HepG2 (cell line): ENCODE measurements at regions not wholly inside any gene's neighbourhood (a gene's known extent, or its start where the extent isn't known, plus 50 kb on each side); places are given as distances from the start of the nearest gene placed in this dataset.

Source experiments
- ATAC-seq: fragments of 200-7000 bp; cut with Tn5 transposase; 3 replicates; pipeline ENCODE4 v1.9.1; 2020; ENCODE audit warnings: mild to moderate bottlenecking, moderate library complexity
- BruUV-seq: library from RNA; stranded (reverse); fragments of 400-500 nt; replicated peaks from 2 replicates; lab custom pipeline; 2021; lab: Mats Ljungman, UMichigan
- CTCF ChIA-PET: fragments of 300-600 bp; formaldehyde crosslinking; extraction: SDS; loops from one replicate; lab custom pipeline; 2021; ENCODE audit warnings: low total read pairs, inconsistent platforms, low intra/inter-chr PET ratio; lab: Yijun Ruan, JAX
- POLR2A ChIA-PET: fragments of 350-600 bp; sonication (Branson Sonifier 250); formaldehyde crosslinking; loops from one replicate; lab custom pipeline; 2020; ENCODE audit warnings: antibody characterized with exemption, inconsistent platforms; lab: Yijun Ruan, JAX
- DNase-seq: peaks from one replicate; pipeline ENCODE4 v3.0.0-alpha.2; 2015; ENCODE audit warnings: low spot score
- FAIRE-seq: peaks from 3 replicates; lab custom pipeline; 2011; peaks lifted over from hg19 to GRCh38; lab: Jason Lieb, UNC
- H2AFZ ChIP-seq: one replicate; pipeline ENCODE4 v1.6.1; 2011; ENCODE audit warnings: low read length, inconsistent platforms
- H3K27ac ChIP-seq: fragments of 300-600 bp; 3 replicates; pipeline ENCODE4 v1.8.0; 2011; ENCODE audit warnings: mixed run types, mild to moderate bottlenecking, mixed read lengths, low read length, inconsistent platforms; ENCODE audit not compliant: insufficient read depth; ENCODE audit errors: extremely low read length
- H3K27me3 ChIP-seq, 2 experiments: fragments of 200-600 bp in 1 of 2; 2 replicates in 1 of 2; 3 replicates in 1 of 2; pipeline versions ENCODE4 v1.6.0 to v1.8.0; 2011; ENCODE audit warnings: low read length in 2 of 2, mild to moderate bottlenecking in 2 of 2, moderate library complexity in 2 of 2, inconsistent platforms in 1 of 2; ENCODE audit not compliant: insufficient read depth in 2 of 2, control insufficient read depth in 1 of 2
- H3K36me3 ChIP-seq, 2 experiments: fragments of 200-600 bp in 1 of 2; replicated peaks in 1 of 2; 2 replicates in 1 of 2; 3 replicates in 1 of 2; pipeline versions ENCODE4 v1.5.1 to v1.8.0; 2011; ENCODE audit warnings: low read length in 2 of 2, inconsistent platforms in 1 of 2; ENCODE audit not compliant: insufficient read depth in 2 of 2, control insufficient read depth in 1 of 2
- H3K4me1 ChIP-seq: 2 replicates; pipeline ENCODE4 v1.5.1; 2012; ENCODE audit warnings: low read length, inconsistent platforms; ENCODE audit not compliant: insufficient read depth
- H3K4me2 ChIP-seq: 2 replicates; pipeline ENCODE4 v1.6.0; 2011; ENCODE audit warnings: low read depth, low read length, inconsistent platforms
- H3K4me3 ChIP-seq, 3 experiments: fragments of 200-600 bp in 1 of 3; sonication (generic), shearing (Covaris generic) in 1 of 3; replicated peaks in 1 of 3; 2 replicates each; pipeline ENCODE4 v1.5.1; 2011 to 2016; ENCODE audit warnings: low read length in 3 of 3, inconsistent platforms in 2 of 3, low read depth in 2 of 3, mild to moderate bottlenecking in 2 of 3, control low read depth in 1 of 3, mixed read lengths in 1 of 3; ENCODE audit not compliant: insufficient read depth in 1 of 3
- H3K79me2 ChIP-seq: one replicate; pipeline ENCODE4 v1.6.1; 2011; ENCODE audit warnings: low read length, inconsistent platforms; ENCODE audit not compliant: insufficient read depth
- H3K9ac ChIP-seq: 2 replicates; pipeline ENCODE4 v1.6.0; 2011; ENCODE audit warnings: mild to moderate bottlenecking, low read depth, low read length, inconsistent platforms; ENCODE audit not compliant: insufficient read depth
- H3K9me3 ChIP-seq: 2 replicates; pipeline ENCODE4 v1.5.1; 2012; ENCODE audit warnings: mild to moderate bottlenecking, low read length
- H4K20me1 ChIP-seq: 2 replicates; pipeline ENCODE4 v1.6.0; 2011; ENCODE audit warnings: inconsistent platforms, mild to moderate bottlenecking, low read length, moderate library complexity; ENCODE audit not compliant: insufficient read depth
- ARID2 ChIP-seq: sonication (generic); formaldehyde crosslinking; IDR thresholded peaks from 2 replicates; pipeline ENCODE4 v1.8.1; 2022; ENCODE audit warnings: mild to moderate bottlenecking, missing genetic modification reagents, borderline replicate concordance
- GPN1 ChIP-seq: sonication (generic); formaldehyde crosslinking; IDR thresholded peaks from 2 replicates; pipeline ENCODE4 v1.5.1; 2020; ENCODE audit warnings: missing genetic modification reagents, borderline replicate concordance
- HMGA1 ChIP-seq: sonication (generic); formaldehyde crosslinking; conservative IDR thresholded peaks from 2 replicates; pipeline ENCODE4 v1.4.0; 2020; ENCODE audit warnings: missing genetic modification reagents
- HNRNPUL1 ChIP-seq: fragments of 200-400 bp; formaldehyde crosslinking; IDR thresholded peaks from 2 replicates; pipeline ENCODE4 v1.6.1; 2017; ENCODE audit warnings: low read depth, mild to moderate bottlenecking, low read length, moderate library complexity
- KAT2B ChIP-seq: fragments of 150-350 bp; IDR thresholded peaks from 2 replicates; pipeline ENCODE4 v1.6.1; 2014; ENCODE audit warnings: low read depth, low read length, borderline replicate concordance
- MAFF ChIP-seq: IDR thresholded peaks from 2 replicates; pipeline ENCODE4 v1.6.1; 2011; ENCODE audit warnings: low read depth, low read length, improper control_type of control experiment
- MAFK ChIP-seq, 2 experiments: IDR thresholded peaks in 1 of 2; conservative IDR thresholded peaks in 1 of 2; 2 replicates each; pipeline ENCODE4 v1.6.1; 2011; ENCODE audit warnings: improper control_type of control experiment in 2 of 2, low read length in 2 of 2
- PHF20 ChIP-seq: sonication (generic); formaldehyde crosslinking; IDR thresholded peaks from 2 replicates; pipeline ENCODE4 v1.5.0; 2020; ENCODE audit warnings: mild to moderate bottlenecking, missing genetic modification reagents
- REL ChIP-seq: sonication (generic); formaldehyde crosslinking; conservative IDR thresholded peaks from 2 replicates; pipeline ENCODE4 v1.8.0; 2022; ENCODE audit warnings: mild to moderate bottlenecking, missing genetic modification reagents, moderate library complexity
- ZNF30 ChIP-seq: sonication (generic); formaldehyde crosslinking; IDR thresholded peaks from 2 replicates; pipeline ENCODE4 v1.5.0; 2020; ENCODE audit warnings: mild to moderate bottlenecking, missing genetic modification reagents
- ZNF343 ChIP-seq: sonication (generic); formaldehyde crosslinking; IDR thresholded peaks from 2 replicates; pipeline ENCODE4 v1.4.0; 2020; ENCODE audit warnings: mild to moderate bottlenecking, missing genetic modification reagents
- ZNF543 ChIP-seq: sonication (generic); formaldehyde crosslinking; IDR thresholded peaks from 2 replicates; pipeline ENCODE4 v1.4.0; 2020; ENCODE audit warnings: mild to moderate bottlenecking, missing genetic modification reagents
- in situ Hi-C: cut with HindIII; loops from 2 replicates; pipeline ENCODE4 v1.10.0; 2017; ENCODE audit warnings: low pct_unique_long_range_greater_than_20kb; ENCODE audit not compliant: extremely low pct_ligation_motif_present
- intact Hi-C: fragments of 100-400 bp; cut with micrococcal nuclease; formaldehyde crosslinking; loops from one replicate; pipeline ENCODE4 v1.10.0; 2022; ENCODE audit not compliant: unreplicated experiment
- TF ChIP-seq, protein P1 (sequence below): sonication (generic); formaldehyde crosslinking; IDR thresholded peaks from 2 replicates; pipeline ENCODE4 v1.4.0; 2020; ENCODE audit warnings: mild to moderate bottlenecking, missing genetic modification reagents
- TF ChIP-seq, protein P2 (sequence below): sonication (generic); formaldehyde crosslinking; IDR thresholded peaks from 2 replicates; pipeline ENCODE4 v1.5.0; 2020; ENCODE audit warnings: mild to moderate bottlenecking, missing genetic modification reagents
- TF ChIP-seq, protein P3 (sequence below): sonication (generic); formaldehyde crosslinking; IDR thresholded peaks from 2 replicates; pipeline ENCODE4 v1.8.0; 2023; ENCODE audit warnings: mild to moderate bottlenecking, missing genetic modification reagents

DNA sequence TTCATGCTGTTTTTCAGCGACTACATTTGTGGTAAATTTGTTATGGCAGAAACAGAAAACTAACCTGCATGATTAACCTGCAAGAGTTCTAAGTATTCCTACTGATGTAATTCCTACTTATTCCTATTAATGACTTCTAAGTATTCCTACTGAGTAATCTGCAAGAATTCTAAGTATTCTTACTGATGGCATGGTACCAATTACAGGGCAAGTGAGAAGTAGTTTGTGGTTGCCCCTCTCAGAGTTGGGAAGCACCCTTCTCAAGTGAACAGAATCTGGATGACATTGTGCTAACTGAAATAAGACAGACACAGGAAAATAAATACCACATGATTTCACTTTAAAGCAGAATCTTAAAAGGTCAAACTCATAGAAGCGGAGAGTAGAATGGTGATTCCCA lies 100.9 kb upstream of the CPNE8 start (continued):
- no peak for TF ChIP-seq HMGA1 (CRISPR knock-in tag)
- TF ChIP-seq ZNF543 = no peak
- TF ChIP-seq ZNF343 (CRISPR knock-in tag) = no peak
- no peak for TF ChIP-seq GPN1 (CRISPR knock-in tag)
- TF ChIP-seq, protein P1, sequence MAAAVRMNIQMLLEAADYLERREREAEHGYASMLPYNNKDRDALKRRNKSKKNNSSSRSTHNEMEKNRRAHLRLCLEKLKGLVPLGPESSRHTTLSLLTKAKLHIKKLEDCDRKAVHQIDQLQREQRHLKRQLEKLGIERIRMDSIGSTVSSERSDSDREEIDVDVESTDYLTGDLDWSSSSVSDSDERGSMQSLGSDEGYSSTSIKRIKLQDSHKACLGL (CRISPR knock-in tag) = no peak
- TF ChIP-seq, protein P2, sequence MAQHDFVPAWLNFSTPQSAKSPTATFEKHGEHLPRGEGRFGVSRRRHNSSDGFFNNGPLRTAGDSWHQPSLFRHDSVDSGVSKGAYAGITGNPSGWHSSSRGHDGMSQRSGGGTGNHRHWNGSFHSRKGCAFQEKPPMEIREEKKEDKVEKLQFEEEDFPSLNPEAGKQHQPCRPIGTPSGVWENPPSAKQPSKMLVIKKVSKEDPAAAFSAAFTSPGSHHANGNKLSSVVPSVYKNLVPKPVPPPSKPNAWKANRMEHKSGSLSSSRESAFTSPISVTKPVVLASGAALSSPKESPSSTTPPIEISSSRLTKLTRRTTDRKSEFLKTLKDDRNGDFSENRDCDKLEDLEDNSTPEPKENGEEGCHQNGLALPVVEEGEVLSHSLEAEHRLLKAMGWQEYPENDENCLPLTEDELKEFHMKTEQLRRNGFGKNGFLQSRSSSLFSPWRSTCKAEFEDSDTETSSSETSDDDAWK = no peak
- no peak for TF ChIP-seq ZNF30 (CRISPR knock-in tag)
- TF ChIP-seq KAT2B = no peak
- TF ChIP-seq PHF20 (CRISPR knock-in tag) = no peak
- no peak for TF ChIP-seq ARID2 (CRISPR knock-in tag)
- no peak for TF ChIP-seq REL (CRISPR knock-in tag)
- TF ChIP-seq, protein P3, sequence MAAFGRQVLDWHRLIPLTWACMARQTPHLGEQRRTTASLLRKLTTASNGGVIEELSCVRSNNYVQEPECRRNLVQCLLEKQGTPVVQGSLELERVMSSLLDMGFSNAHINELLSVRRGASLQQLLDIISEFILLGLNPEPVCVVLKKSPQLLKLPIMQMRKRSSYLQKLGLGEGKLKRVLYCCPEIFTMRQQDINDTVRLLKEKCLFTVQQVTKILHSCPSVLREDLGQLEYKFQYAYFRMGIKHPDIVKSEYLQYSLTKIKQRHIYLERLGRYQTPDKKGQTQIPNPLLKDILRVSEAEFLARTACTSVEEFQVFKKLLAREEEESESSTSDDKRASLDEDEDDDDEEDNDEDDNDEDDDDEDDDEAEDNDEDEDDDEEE (CRISPR knock-in tag) = no peak
- TF ChIP-seq, all 625 proteins: peak for 0

DNA sequence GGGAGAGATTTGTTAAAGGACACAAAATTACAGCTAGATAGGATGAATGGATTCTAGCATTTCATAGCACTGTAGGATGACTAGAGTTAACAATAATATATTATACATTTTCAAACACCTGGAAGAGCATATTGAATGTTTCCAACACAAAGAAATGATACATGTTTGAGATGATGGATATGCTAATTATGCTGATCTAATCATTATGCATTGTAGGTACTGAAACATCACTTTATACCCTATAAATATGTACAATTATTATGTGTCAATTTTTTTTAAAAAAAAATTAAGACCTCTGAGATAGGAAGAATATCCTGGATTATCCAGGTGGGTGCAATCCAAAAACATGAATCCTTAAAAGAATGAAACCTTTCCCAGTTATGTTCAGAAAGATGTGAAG lies 100.3 kb upstream of the CPNE8 start:
- H3K27me3 ChIP-seq = no peaks in the 10 kb centered on the region
- POLR2A ChIA-PET = no interaction called here
- H3K4me2 ChIP-seq = no peak overlapping the region
- no peak for FAIRE-seq
- no peak overlapping the region for H3K9ac ChIP-seq
- TF ChIP-seq HNRNPUL1 = no peak
- peak; percentile 72 for TF ChIP-seq MAFF
- TF ChIP-seq MAFK (conservative IDR thresholded peaks at IDR 0.05 in 1 of 2, IDR thresholded peaks at IDR 0.05 in 1 of 2; ENCODE audit: low read length in 2 of 2) = peak; percentile 65 to 88
- no peaks in the 10 kb centered on the region for H3K79me2 ChIP-seq
- no peak for DNase-seq
- H3K9me3 ChIP-seq = no peaks in the 10 kb centered on the region
- H2AFZ ChIP-seq = no peak overlapping the region
- in situ Hi-C loops (no loop called here), intact Hi-C loops (no loop called here)
- no peak overlapping the region for H3K4me3 ChIP-seq
- H4K20me1 ChIP-seq = no peaks in the 10 kb centered on the region
- no peak overlapping the region for H3K27ac ChIP-seq
- ATAC-seq = no peak
- H3K36me3 ChIP-seq = no peaks in the 10 kb centered on the region
- CTCF ChIA-PET = no interaction called here
- no TSS peak for BruUV-seq
- H3K4me1 ChIP-seq = 0 out of 2 replicates have a peak, but pooled peaks cover 5% of the 10 kb centered on the region
